Rectal smooth muscle tissue (tissue), 1 donor: ENCODE measurements at regions not wholly inside any gene's neighbourhood (a gene's known extent, or its start where the extent isn't known, plus 50 kb on each side); places are given as distances from the start of the nearest gene placed in this dataset.
"Not testable (repeated sequence)": the region's sequence is repeated elsewhere in the genome, so short reads cannot be mapped to it uniquely, and the experiment has no call there.

Experiments used
- H3K27ac ChIP-seq: one replicate; pipeline ENCODE4 v1.7.0; 2013; ENCODE audit warnings: low read depth, low read length, inconsistent platforms
- H3K27me3 ChIP-seq: one replicate; pipeline ENCODE4 v1.7.0; 2013; ENCODE audit warnings: low read length; ENCODE audit not compliant: control insufficient read depth, insufficient read depth
- H3K36me3 ChIP-seq: one replicate; pipeline ENCODE4 v1.7.0; 2013; ENCODE audit warnings: low read length; ENCODE audit not compliant: control insufficient read depth, insufficient read depth
- H3K4me1 ChIP-seq: one replicate; pipeline ENCODE4 v1.7.0; 2013; ENCODE audit warnings: low read length; ENCODE audit not compliant: control insufficient read depth, insufficient read depth
- H3K4me3 ChIP-seq: one replicate; pipeline ENCODE4 v1.7.0; 2013; ENCODE audit warnings: low read length
- H3K9ac ChIP-seq: one replicate; pipeline ENCODE4 v1.7.0; 2013; ENCODE audit warnings: low read length

DNA sequence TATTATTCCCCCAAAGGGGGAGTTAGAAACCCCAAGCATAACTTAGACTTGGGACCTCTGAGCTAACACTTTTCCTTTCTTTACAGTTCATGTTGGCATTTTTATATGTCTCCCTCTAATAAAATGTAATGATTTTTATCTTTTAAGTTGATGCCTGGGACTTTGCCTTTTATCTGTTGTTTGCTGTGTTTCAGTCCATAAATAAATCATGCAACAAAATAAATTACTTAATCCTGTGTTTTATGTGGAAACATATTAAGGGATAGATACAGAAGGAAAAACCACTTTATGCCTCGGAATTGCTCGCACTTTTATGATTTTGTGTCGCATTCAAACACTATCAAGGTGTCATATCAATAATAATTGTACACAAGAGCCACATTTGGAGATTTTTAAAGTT, 93.7 kb upstream of the TBC1D5 start:
- H3K27ac ChIP-seq = no peak overlapping the region
- H3K36me3 ChIP-seq = no peaks in the 10 kb centered on the region
- H3K4me3 ChIP-seq = no peak overlapping the region
- no peaks in the 10 kb centered on the region for H3K27me3 ChIP-seq
- no peaks in the 10 kb centered on the region for H3K4me1 ChIP-seq
- H3K9ac ChIP-seq = no peak overlapping the region

DNA sequence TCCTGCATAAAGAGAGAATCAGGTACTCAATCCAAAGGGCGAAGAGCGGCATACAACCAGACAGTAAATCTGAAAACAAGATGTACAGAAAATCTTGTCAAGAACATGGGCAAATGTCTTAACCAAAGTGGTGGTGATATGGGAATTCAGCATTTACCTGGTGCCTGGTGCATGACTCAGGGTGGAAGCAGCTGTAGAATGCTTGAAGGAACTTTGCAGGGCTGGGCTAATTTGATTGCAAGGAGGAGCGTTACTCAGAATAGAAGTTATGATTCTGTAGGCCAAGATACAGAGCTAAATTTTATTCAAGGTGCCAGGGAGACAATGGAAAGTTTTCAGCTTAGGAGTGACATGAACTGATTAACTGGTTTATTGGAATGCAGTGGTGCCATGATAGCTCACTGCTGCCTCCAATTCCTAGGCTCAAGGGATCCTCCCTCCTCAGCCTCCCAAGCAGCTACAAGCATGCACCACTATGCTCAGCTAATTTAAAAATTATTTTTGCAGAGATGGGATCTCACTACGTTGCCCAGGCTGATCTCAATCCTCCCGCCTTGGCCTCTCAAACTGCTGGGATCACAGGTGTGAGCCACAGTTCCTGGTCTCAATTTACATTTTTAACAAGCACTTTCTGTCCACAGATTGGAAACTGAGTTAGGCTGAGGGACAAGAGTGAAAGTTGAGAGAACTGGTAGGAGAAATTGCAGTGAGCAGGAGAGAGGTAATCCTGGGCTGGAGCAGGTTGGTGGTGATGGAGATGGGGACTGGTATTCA, 91.5 kb upstream of the TBC1D5 start:
- H3K9ac ChIP-seq = no peak overlapping the region
- no peak overlapping the region for H3K4me3 ChIP-seq
- H3K27ac ChIP-seq = no peak overlapping the region
- H3K27me3 ChIP-seq = no peaks in the 10 kb centered on the region
- no peaks in the 10 kb centered on the region for H3K4me1 ChIP-seq
- no peaks in the 10 kb centered on the region for H3K36me3 ChIP-seq

DNA sequence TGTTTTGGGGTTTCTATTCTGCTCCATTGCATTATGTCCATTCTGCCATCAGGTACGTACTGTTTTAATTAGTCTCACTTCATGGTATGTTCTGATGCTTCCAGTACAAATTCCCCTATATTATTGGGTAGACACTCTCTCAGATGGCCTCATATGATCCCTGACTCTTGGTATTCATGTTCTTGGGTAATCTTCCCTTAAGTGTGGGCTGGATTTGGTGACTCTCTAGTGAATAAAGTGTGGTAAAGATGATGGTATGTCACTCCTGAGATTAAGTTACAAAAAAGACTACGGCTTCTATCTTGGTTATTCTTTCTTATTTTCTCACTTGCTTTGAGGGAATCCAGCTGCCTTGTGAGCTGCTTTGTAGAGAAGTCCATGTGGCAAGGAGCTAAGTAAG, 89.6 kb upstream of the TBC1D5 start:
- H3K4me3 ChIP-seq = no peak overlapping the region
- no peaks in the 10 kb centered on the region for H3K36me3 ChIP-seq
- H3K4me1 ChIP-seq = no peaks in the 10 kb centered on the region
- H3K27ac ChIP-seq = no peak overlapping the region
- no peaks in the 10 kb centered on the region for H3K27me3 ChIP-seq
- no peak overlapping the region for H3K9ac ChIP-seq

DNA sequence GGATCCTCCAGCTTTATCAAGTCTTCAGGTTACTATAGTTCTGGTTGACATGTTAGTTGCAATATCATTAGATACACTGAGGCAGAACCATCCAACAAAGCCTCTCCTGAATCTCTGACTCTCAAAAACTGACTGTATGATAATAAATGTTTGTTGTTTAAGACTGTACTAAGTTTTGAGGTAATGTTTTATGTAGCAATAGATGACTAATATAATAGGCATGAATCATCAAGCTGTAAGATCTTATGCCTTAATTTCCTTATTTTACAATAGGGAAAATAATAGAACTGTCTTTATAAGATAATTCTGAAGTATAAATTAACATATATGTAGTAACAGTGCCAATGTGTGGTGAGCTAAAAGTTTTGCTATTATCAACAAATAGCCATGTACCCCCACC, 88.9 kb upstream of the TBC1D5 start:
- Histone ChIP-seq H3K4me3 (no peak overlapping the region), H3K36me3 (no peaks in the 10 kb centered on the region), H3K27me3 (no peaks in the 10 kb centered on the region), H3K27ac (no peak overlapping the region), H3K4me1 (no peaks in the 10 kb centered on the region), H3K9ac (no peak overlapping the region)

DNA sequence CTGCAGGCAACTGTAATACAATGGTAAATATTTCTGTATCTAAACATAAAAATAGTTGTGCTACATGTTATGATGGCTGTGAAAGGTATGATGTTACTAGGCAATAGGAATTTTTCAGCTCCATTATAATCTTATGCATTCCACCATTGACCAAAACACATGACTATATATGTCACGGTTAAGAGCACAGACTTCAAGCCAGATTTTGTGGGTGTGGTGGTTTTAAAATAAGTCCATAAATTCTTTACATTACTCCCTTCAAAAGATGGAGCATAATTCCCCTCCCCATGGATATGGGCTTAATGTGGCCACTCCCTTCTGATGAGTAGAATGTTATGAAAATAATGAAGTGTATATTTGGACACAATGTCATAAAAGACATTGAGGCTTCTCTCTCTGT, 88.4 kb upstream of the TBC1D5 start:
- Histone ChIP-seq H3K27me3 (no peaks in the 10 kb centered on the region), H3K27ac (no peak overlapping the region), H3K4me3 (no peak overlapping the region), H3K4me1 (no peaks in the 10 kb centered on the region), H3K9ac (no peak overlapping the region), H3K36me3 (no peaks in the 10 kb centered on the region)

DNA sequence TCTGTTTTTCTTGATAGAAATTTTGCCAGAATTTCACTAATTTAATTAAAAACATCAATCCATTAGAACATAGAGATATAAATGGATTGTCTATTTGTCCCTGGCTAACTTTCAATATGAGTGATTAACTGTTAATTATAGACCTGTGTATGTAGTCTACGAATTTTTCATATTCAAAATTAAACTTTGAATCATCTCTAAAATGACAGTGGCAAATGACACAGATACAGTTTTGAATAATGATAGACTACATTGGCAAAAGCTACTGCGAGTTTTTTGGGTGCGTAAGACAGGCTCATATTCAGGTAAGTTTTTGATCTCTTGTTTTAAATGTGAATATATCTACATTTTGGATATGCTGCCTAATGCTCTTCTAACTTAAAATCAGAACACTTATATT, 86.0 kb upstream of the TBC1D5 start:
- Histone ChIP-seq H3K27ac (no peak overlapping the region), H3K36me3 (no peaks in the 10 kb centered on the region), H3K9ac (no peak overlapping the region), H3K27me3 (no peaks in the 10 kb centered on the region), H3K4me3 (no peak overlapping the region), H3K4me1 (no peaks in the 10 kb centered on the region)

DNA sequence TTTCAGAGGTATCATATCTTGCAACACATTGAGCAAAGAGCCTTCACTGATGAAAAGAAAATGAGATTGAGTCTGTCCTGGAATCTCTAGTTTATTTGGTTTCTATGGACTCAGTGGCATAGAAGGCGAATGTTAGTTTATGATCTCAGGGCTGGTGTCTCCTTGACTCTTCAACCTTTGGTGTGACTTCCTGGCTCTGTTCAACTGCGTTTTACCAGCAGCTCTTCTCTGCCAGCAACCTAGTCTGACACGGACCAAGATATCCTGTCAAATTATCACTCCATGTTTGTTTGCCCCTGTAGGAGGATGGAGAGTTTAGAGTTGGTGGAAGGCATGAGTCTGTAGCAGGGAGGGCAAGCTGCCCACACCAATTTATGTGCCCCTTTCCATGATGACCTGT, 82.9 kb upstream of the TBC1D5 start:
- H3K27ac ChIP-seq = no peak overlapping the region
- H3K27me3 ChIP-seq = no peaks in the 10 kb centered on the region
- H3K4me3 ChIP-seq = no peak overlapping the region
- H3K4me1 ChIP-seq = no peaks in the 10 kb centered on the region
- no peaks in the 10 kb centered on the region for H3K36me3 ChIP-seq
- no peak overlapping the region for H3K9ac ChIP-seq

- Histone ChIP-seq H3K4me1 (no peaks in the 10 kb centered on the region), H3K27me3 (no peaks in the 10 kb centered on the region), H3K9ac (no peak overlapping the region), H3K36me3 (no peaks in the 10 kb centered on the region), H3K27ac (no peak overlapping the region), H3K4me3 (no peak overlapping the region)
Measured at GRCh38 chr3:17823816-17824215, 81.4 kb upstream of the TBC1D5 start.

DNA sequence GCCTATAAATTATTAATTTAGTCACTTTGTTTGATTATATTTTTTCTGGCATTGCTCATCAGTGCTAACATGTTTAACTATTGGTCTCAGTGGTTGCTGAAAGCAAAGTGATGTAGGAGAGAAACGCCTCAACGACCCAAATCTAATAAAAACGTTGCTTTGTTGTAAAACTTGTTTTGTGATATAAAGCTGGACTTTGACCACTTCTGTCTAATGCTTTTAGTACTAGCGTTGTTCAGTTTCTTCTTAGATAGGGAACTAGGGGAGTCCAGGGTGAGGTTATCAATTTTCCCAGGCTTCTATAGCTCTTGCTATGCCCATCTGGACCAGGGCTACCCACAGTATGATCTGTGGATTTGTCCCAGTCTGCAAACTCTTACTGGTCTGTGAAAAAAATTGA, 80.6 kb upstream of the TBC1D5 start:
- Histone ChIP-seq H3K27ac (no peak overlapping the region), H3K27me3 (no peaks in the 10 kb centered on the region), H3K9ac (no peak overlapping the region), H3K4me1 (no peaks in the 10 kb centered on the region), H3K36me3 (no peaks in the 10 kb centered on the region), H3K4me3 (no peak overlapping the region)

GRCh38 chr3:17820704-17821103, 78.3 kb upstream of the TBC1D5 start:
- H3K4me3 ChIP-seq = no peak overlapping the region
- no peaks in the 10 kb centered on the region for H3K27me3 ChIP-seq
- no peaks in the 10 kb centered on the region for H3K36me3 ChIP-seq
- H3K27ac ChIP-seq = no peak overlapping the region
- no peak overlapping the region for H3K9ac ChIP-seq
- H3K4me1 ChIP-seq = no peaks in the 10 kb centered on the region

- Histone ChIP-seq H3K27ac (no peak overlapping the region), H3K4me1 (no peaks in the 10 kb centered on the region), H3K9ac (no peak overlapping the region), H3K4me3 (no peak overlapping the region), H3K36me3 (no peaks in the 10 kb centered on the region), H3K27me3 (no peaks in the 10 kb centered on the region)
Measured at GRCh38 chr3:17820275-17820674, 77.8 kb upstream of the TBC1D5 start.

DNA sequence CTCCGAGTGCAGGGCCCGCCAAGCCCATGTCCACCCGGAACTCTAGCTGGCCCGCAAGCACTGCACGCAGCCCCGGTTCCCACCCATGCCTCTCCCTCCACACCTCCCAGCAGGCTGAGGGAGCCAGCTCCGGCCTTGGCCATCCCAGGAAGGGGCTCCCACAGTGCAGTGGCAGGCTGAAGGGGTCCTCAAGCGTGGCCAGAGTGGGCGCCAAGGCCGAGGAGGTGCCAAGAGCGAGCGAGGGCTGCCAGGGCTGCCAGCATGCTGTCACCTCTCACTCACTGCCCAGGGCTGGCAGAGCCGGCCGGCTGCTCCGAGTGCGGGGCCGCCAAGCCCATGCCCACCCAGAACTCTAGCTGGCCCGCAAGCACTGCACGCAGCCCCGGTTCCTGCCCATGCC, 75.5 kb upstream of the TBC1D5 start:
- not testable (repeated sequence) for H3K36me3 ChIP-seq, H3K27me3 ChIP-seq, H3K9ac ChIP-seq, H3K4me1 ChIP-seq, H3K4me3 ChIP-seq, H3K27ac ChIP-seq

DNA sequence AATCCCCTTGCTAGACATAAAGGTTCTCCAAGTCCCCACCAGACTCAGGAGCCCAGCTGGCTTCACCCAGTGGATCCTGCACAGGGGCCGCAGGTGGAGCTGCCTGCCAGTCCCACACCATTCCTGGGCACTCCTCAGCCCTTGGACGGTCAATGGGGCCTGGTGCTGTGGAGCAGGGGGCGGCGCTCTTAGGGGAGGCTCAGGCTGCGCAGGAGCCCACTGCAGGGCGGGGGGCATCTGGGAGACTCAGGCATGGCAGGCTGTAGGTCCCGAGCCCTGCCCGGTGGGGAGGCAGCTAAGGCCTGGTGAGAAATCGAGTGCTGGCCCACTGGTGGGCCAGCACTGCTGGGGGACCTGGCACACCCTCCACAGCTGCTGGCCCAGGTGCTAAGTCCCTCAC, 75.1 kb upstream of the TBC1D5 start:
- H3K4me3 ChIP-seq = no peak overlapping the region
- H3K36me3 ChIP-seq = no peaks in the 10 kb centered on the region
- no peak overlapping the region for H3K27ac ChIP-seq
- no peaks in the 10 kb centered on the region for H3K4me1 ChIP-seq
- H3K9ac ChIP-seq = no peak overlapping the region
- H3K27me3 ChIP-seq = no peaks in the 10 kb centered on the region
